ENCODE measurements at regions not wholly inside any gene's neighbourhood (a gene's known extent, or its start where the extent isn't known, plus 50 kb on each side); places are given as distances from the start of the nearest gene placed in this dataset.

- DNase-seq (ENCODE audit: low spot score), result no peak
Measured at GRCh38 chr18:78659748-78660147, 319.9 kb upstream of the SALL3 start.

- DNase-seq (ENCODE audit: low spot score), result no peak
Measured at GRCh38 chr18:78660311-78660710, 319.3 kb upstream of the SALL3 start.

- no peak for DNase-seq (ENCODE audit: low spot score)
Measured at GRCh38 chr18:78661316-78661715, 318.3 kb upstream of the SALL3 start.

GRCh38 chr18:78662879-78663278 is 316.7 kb upstream of the SALL3 start:
- no peak for DNase-seq (ENCODE audit: low spot score)

GRCh38 chr18:78664048-78664447 is 315.6 kb upstream of the SALL3 start:
- no peak for DNase-seq (ENCODE audit: low spot score)

- no peak for DNase-seq (ENCODE audit: low spot score)
Measured at GRCh38 chr18:78664848-78665247, 314.8 kb upstream of the SALL3 start.

GRCh38 chr18:78665644-78666043 is 314.0 kb upstream of the SALL3 start:
- DNase-seq (ENCODE audit: low spot score), result no peak

GRCh38 chr18:78666666-78667335 is 312.8 kb upstream of the SALL3 start:
- no peak for DNase-seq (ENCODE audit: low spot score)

- peak; percentile 41 for DNase-seq (ENCODE audit: low spot score)
Measured at GRCh38 chr18:78670778-78671391, 308.7 kb upstream of the SALL3 start.

GRCh38 chr18:78671551-78671950 is 308.1 kb upstream of the SALL3 start:
- DNase-seq (ENCODE audit: low spot score), result peak; percentile 79

- DNase-seq (ENCODE audit: low spot score), result peak; percentile 77
Measured at GRCh38 chr18:78672862-78673446, 306.7 kb upstream of the SALL3 start.

- DNase-seq (ENCODE audit: low spot score), result peak; percentile 87
Measured at GRCh38 chr18:78673516-78674321, 305.9 kb upstream of the SALL3 start.

GRCh38 chr18:78675231-78675630 is 304.4 kb upstream of the SALL3 start:
- DNase-seq (ENCODE audit: low spot score), result peak; percentile 51

GRCh38 chr18:78676622-78677482 is 302.8 kb upstream of the SALL3 start:
- DNase-seq (ENCODE audit: low spot score), result peak; percentile 73

- DNase-seq (ENCODE audit: low spot score), result peak; percentile 77
Measured at GRCh38 chr18:78677483-78678317, 301.9 kb upstream of the SALL3 start.

- peak; percentile 65 for DNase-seq (ENCODE audit: low spot score)
Measured at GRCh38 chr18:78678318-78678695, 301.3 kb upstream of the SALL3 start.

- DNase-seq (ENCODE audit: low spot score), result peak; percentile 80
Measured at GRCh38 chr18:78679031-78679430, 300.6 kb upstream of the SALL3 start.

- peak; percentile 62 for DNase-seq (ENCODE audit: low spot score)
Measured at GRCh38 chr18:78679613-78680260, 299.9 kb upstream of the SALL3 start.

GRCh38 chr18:78681396-78681795 is 298.2 kb upstream of the SALL3 start:
- DNase-seq (ENCODE audit: low spot score), result peak; percentile 51

GRCh38 chr18:78681934-78682333 is 297.7 kb upstream of the SALL3 start:
- DNase-seq (ENCODE audit: low spot score), result peak; percentile 49
